ENCODE measurements at regions not wholly inside any gene's neighbourhood (a gene's known extent, or its start where the extent isn't known, plus 50 kb on each side); places are given as distances from the start of the nearest gene placed in this dataset.

DNA sequence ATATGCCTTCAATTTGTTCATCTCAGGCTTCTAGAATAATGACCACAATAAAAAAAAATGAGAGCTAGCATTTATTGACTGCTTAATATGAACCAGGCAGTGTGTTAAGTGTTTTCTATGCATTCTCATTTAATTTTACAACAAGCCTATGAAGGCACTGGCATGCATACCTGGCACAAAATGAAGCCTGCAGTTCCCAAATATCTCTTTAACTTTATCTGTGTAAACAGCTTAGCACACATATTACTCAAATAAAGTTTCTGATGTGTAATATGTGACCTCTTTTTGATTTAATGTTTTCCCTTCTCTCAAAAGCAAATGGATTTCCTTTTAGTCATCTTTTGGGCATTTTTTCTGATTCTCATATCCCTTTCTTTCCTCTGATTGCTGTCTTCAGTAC lies 671.8 kb downstream of the PCDH7 start:
- Histone ChIP-seq H3K9me2 (ENCODE audit: insufficient read depth) (no peaks in the 10 kb centered on the region), H3K9me3 (ENCODE audit: control insufficient read depth in 1 of 2, insufficient read depth in 1 of 2, low read depth in 1 of 2, low read length in 2 of 2) (no peaks in the 10 kb centered on the region), H3K9ac (ENCODE audit: low read length) (no peak overlapping the region), H4K20me1 (ENCODE audit: insufficient read depth) (no peaks in the 10 kb centered on the region), H3K79me2 (ENCODE audit: insufficient read depth, low read length) (no peaks in the 10 kb centered on the region), H3K4me1 (ENCODE audit: control insufficient read depth in 1 of 2, insufficient read depth in 2 of 2, low read length in 2 of 2) (no peaks in the 10 kb centered on the region), H3K4me2 (ENCODE audit: low read length) (no peak overlapping the region), H3K27ac (ENCODE audit: low read depth, low read length) (no peak overlapping the region), H3K36me3 (ENCODE audit: control insufficient read depth in 1 of 2, insufficient read depth in 2 of 2, low read length in 2 of 2) (no peaks in the 10 kb centered on the region), H3K27me3 (ENCODE audit: insufficient read depth, low read length) (no peaks in the 10 kb centered on the region), H3K4me3 (replicated peaks in 1 of 2; ENCODE audit: low read depth in 1 of 2, low read length in 2 of 2) (no peak overlapping the region), H2AFZ (ENCODE audit: low read depth, low read length, poor library complexity, severe bottlenecking) (no peak overlapping the region)
- intact Hi-C loops (cut with micrococcal nuclease), result no loop called here
- ChIA-PET CTCF (no interaction called here), POLR2A (no interaction called here), RAD21 (ENCODE audit: low non-redundant PET in 1 of 2, low total read pairs in 2 of 2, uncharacterized antibody in 2 of 2, unreplicated experiment in 2 of 2) (no interaction called here)
- DNase-seq (ENCODE audit: low read depth, low spot score), result no peak
- BruUV-seq (replicated peaks), result no TSS peak
- ATAC-seq, result no peak
- TF ChIP-seq EGR1 (IDR thresholded peaks at IDR 0.05; ENCODE audit: low read depth) (no peak), RAD21 (IDR thresholded peaks at IDR 0.05; ENCODE audit: low read depth) (no peak), POLR2AphosphoS5 (IDR thresholded peaks at IDR 0.05; ENCODE audit: low read depth, low read length) (no peak), TCF7L2 (IDR thresholded peaks at IDR 0.05; ENCODE audit: borderline replicate concordance, extremely low read depth, insufficient read depth, insufficient read length) (no peak), ELF1 (IDR thresholded peaks at IDR 0.05; ENCODE audit: borderline replicate concordance, low read depth) (no peak), CBX3 (IDR thresholded peaks at IDR 0.05; ENCODE audit: low read depth) (no peak)
- TF ChIP-seq, protein P1, sequence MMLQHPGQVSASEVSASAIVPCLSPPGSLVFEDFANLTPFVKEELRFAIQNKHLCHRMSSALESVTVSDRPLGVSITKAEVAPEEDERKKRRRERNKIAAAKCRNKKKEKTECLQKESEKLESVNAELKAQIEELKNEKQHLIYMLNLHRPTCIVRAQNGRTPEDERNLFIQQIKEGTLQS (IDR thresholded peaks at IDR 0.05), result no peak

DNA sequence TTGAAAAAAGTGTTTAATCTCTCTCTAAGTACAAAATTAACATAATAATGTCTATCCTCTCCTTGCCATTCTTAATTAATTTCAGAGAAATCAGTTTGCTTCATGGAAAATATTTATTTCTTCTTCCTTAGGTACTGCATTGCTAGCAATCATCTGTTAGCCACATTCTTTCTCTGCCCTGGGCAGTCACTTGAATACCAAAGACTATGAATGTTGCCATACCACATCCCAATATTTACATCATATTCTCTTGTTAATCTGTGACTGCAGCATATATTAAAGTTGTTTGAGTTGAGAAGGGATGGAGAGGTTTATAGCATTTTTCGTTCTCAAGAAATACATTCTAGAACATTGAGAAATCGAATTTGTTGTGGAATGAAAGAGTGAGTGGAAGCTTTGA lies 672.8 kb downstream of the PCDH7 start:
- intact Hi-C loops (cut with micrococcal nuclease), result no loop called here
- H3K79me2 ChIP-seq (ENCODE audit: insufficient read depth, low read length), result no peaks in the 10 kb centered on the region
- no peaks in the 10 kb centered on the region for H3K4me1 ChIP-seq (ENCODE audit: control insufficient read depth in 1 of 2, insufficient read depth in 2 of 2, low read length in 2 of 2)
- H3K9ac ChIP-seq (ENCODE audit: low read length), result no peak overlapping the region
- no peak overlapping the region for H3K4me2 ChIP-seq (ENCODE audit: low read length)
- no peaks in the 10 kb centered on the region for H3K36me3 ChIP-seq (ENCODE audit: control insufficient read depth in 1 of 2, insufficient read depth in 2 of 2, low read length in 2 of 2)
- H2AFZ ChIP-seq (ENCODE audit: low read depth, low read length, poor library complexity, severe bottlenecking), result no peak overlapping the region
- POLR2A ChIA-PET, result no interaction called here
- H3K9me2 ChIP-seq (ENCODE audit: insufficient read depth), result no peaks in the 10 kb centered on the region
- H3K27me3 ChIP-seq (ENCODE audit: insufficient read depth, low read length), result no peaks in the 10 kb centered on the region
- H3K9me3 ChIP-seq (ENCODE audit: control insufficient read depth in 1 of 2, insufficient read depth in 1 of 2, low read depth in 1 of 2, low read length in 2 of 2), result no peaks in the 10 kb centered on the region
- TF ChIP-seq YY1 (IDR thresholded peaks at IDR 0.05; ENCODE audit: extremely low read depth, insufficient replicate concordance, low read depth, low read length) (no peak), ZNF274 (IDR thresholded peaks at IDR 0.05; ENCODE audit: low read depth, low read length) (no peak), JUND (IDR thresholded peaks at IDR 0.05) (no peak)
- no peaks in the 10 kb centered on the region for H4K20me1 ChIP-seq (ENCODE audit: insufficient read depth)
- RAD21 ChIA-PET (ENCODE audit: low non-redundant PET in 1 of 2, low total read pairs in 2 of 2, uncharacterized antibody in 2 of 2, unreplicated experiment in 2 of 2), result no interaction called here
- BruUV-seq (replicated peaks), result no TSS peak
- no peak overlapping the region for H3K4me3 ChIP-seq (replicated peaks in 1 of 2; ENCODE audit: low read depth in 1 of 2, low read length in 2 of 2)
- DNase-seq (ENCODE audit: low read depth, low spot score) (no peak), ATAC-seq (no peak)
- H3K27ac ChIP-seq (ENCODE audit: low read depth, low read length), result no peak overlapping the region
- CTCF ChIA-PET, result no interaction called here

Data from HCT116 (cell line).